ENCODE measurements at regions not wholly inside any gene's neighbourhood (a gene's known extent, or its start where the extent isn't known, plus 50 kb on each side); places are given as distances from the start of the nearest gene placed in this dataset.
A peak's percentile ranks its signal among the peaks of the same experiment; 100 is the strongest.
"Not testable (repeated sequence)": the region's sequence is repeated elsewhere in the genome, so short reads cannot be mapped to it uniquely, and the experiment has no call there.

DNA sequence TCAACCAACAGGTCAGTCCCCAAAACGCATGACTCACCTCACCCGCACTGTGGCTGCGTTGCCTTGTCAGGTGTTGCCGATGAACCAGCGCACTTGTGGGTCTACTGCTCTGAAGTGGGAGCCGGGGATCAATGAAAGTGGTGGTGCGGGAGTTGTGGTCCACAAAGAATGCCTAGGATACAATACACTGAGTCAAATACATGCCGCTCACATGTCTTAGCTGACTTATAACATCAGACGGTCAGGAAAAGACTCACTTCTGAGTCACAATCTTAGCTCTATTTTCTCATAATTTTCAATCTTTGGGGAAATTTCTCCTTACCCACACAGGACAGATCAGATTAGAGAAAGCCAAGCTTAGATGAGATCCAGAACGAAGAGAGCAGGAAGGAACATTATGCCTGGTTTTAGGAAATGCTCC, 107.1 kb upstream of the STK17B start:
- peak; percentile 39 to 67 for DNase-seq (ENCODE audit: low read depth in 2 of 2)

DNA sequence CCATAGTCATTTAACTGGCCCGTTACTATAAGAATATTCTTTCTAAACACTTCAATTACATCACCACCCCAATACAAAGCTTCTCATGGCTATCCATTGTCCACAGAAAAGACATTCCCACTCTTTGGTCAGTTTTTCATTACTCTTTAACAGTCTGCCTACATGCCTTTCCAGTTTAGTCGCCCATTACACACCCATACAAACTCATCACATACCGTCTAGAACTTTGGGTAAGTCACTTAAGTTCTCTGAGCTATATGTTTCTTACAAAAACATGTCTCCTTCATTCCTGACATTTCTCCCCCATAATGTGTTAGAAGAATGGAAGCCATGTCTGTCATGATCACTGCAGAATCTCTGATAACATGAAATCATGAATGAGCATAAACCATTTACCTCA, 108.2 kb upstream of the STK17B start:
- no peak for DNase-seq (ENCODE audit: low read depth in 2 of 2)

DNA sequence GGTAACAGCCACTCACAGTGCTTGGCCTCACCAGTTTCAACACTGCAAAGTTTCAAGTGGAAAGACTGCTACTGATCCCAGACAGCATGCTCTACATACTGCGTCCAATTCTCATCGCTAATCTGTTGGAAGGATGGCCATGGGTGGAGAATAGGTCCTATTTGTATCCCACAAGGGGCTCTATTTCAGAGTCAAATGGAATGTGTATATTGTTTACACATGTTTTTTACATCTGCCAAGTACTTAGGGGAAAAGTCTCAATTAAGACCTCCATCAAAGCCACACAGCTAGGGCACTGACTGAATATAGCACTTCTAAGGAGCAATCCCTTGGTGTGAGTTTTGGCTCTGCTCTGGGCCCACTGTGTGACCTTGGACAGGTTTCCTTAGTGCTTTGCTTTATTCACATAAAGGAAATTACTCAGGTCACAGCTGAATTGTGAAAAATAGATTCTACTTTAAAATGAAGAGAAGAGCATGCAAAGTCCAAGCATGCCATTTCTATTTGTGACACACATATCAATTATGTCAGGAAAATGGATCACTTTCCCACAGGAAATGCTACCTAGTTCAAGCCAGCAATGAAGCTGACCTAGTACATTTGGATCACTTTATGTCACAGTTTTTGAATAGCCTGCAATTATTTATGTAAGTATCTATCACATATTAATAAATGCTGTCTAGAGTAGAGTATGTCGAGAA, 112.9 kb upstream of the STK17B start:
- no peak for DNase-seq (ENCODE audit: low read depth in 2 of 2)

DNA sequence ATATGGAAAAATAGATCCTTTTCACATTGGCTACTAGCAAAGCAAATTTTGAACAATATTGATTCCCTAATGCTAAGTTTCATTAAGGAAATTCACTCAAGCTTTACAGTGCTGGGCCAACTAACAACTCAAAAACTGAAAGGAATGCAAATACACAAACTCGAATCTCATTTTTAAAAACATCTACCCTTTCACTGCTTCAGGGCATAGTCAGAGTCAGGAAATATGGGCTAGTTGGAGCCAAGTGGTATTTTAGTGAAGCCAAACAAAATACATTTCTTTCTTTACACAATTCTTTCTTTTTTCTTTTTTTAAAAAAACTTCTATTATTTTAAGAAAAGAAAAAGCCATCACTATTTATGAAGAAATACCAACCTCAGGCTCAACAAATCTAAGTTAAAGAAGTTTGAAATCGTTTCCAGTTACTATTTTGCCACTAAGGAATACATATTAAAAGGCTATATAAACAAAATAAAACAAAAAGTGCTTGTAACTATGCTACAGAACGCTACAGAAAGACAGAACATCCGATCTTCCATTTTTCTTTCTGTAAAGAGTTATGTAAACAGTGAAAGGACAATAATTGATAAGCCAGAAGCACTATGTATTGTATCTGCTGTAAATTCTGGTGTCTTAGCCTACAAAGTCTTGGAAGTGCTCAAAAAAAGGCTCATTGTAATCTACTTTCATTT, 113.6 kb upstream of the STK17B start:
- DNase-seq (ENCODE audit: low read depth in 2 of 2): no peak

DNA sequence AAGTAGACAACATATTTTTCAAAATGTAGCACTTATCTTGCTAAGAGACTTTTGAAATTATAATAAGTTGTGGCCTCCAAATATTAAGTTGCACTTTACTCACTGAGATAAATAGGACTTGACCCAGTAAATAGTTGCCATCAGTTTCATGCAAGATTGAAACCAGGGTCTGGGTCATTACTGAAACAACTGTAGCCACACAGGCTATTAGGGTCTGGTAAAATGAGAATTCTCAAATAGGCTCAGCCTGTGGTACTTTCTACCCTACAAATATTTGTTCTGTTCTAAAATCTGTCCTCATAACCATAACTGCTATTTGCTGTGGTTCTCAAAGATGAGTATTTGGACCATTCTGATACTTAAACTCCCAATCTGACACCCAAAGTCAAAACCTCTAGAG, 115.4 kb upstream of the STK17B start:
- no peak for DNase-seq (ENCODE audit: low read depth in 2 of 2)

DNA sequence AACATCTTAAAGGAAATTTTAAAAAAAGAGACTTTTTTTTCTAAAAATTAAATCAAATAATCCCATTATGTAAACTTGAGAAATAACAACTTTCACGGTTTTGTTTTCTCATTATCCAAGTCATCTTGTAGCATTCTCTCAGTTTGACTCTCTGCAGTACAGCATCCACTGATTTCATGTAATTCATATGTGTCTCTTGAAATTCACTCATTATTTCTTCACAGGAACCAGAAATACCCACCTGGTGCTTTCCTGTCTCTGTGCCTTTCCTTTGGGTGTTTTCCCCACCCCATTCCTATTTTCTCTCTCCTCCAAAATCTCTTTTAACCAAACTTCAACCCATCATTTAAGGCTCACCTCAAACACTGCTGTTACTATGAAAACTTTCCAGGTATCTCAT, 116.1 kb upstream of the STK17B start:
- DNase-seq (ENCODE audit: low read depth in 2 of 2): no peak

DNA sequence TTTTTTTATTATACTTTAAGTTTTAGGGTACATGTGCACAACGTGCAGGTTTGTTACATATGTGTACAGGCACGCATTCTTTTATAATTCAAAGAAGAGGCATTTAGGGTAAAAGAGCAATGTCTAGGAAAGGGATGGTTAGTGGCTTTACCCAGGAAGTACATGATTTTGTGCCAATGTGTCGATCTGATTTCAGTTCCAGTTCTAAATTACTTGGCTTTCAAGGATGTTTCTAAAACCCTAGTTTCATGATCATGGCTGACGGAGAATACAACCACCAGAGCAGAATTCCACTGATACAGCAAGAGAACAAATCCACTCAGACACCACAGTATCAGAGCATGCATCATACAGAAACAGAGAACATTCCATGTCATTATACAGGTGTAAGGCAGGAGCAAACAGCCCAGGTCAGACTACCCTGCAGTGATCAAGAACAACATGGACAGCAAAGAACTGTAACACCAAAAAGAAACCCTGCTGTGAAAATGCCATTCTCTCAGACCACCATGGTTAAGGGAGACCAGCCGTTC, 116.7 kb upstream of the STK17B start:
- DNase-seq (ENCODE audit: low read depth in 2 of 2): no peak

DNA sequence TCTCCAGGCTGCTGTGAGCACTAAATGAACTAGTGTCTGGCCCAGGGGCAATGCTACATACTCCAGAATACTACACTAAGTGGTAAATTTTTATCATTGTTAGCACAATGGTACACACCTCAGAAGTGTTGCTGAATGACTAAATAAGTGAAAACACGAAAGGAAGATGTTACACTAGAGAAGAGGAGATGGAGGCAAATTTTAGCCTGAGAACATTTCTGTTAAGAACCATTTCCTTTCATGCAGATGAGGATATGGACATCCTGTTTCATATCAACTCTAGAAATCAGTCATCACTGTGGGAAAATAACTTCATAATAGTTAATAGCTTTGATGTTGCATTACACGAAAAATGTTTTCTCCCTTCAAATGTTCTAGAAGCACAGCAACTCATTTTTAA, 117.6 kb upstream of the STK17B start:
- DNase-seq (ENCODE audit: low read depth in 2 of 2): no peak

DNA sequence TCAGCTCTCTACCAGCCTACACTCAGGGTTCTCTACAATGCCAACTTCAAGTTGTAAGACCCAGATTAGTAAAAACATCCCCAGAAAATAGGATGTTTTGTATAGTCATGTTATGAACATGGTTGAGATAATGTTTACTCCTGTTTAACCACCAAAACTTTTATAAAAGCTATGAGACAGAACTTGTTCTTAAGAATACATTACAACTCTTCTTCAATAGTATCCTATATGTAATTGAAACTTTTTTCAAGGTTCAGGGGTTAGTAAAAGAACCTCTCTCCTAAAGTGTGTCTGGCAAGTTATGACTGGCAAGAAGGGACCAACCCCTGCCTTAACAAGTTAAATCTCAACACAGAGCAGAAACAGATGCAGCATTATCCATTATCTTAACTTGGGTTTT, 118.8 kb upstream of the STK17B start:
- DNase-seq (ENCODE audit: low read depth in 2 of 2): no peak

DNA sequence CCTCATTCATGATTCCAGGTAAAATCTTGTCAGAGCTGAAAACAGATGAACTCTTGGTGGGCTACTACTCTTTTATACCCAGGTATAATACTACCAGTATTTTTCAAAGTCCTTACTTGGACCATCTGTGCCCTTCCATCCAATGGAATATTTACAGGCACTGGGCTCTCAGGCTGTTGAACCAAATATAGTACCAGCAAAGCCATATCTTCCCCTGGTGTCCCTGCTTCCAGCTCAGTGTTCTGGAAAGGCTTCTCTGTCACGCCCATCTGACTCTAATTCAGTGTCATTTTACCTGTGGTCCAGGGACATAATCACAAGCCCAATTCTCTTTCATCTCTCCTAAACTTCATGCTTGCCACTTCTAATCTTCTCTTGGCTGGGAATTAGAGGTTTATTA, 119.2 kb upstream of the STK17B start:
- DNase-seq (ENCODE audit: low read depth in 2 of 2): no peak

DNA sequence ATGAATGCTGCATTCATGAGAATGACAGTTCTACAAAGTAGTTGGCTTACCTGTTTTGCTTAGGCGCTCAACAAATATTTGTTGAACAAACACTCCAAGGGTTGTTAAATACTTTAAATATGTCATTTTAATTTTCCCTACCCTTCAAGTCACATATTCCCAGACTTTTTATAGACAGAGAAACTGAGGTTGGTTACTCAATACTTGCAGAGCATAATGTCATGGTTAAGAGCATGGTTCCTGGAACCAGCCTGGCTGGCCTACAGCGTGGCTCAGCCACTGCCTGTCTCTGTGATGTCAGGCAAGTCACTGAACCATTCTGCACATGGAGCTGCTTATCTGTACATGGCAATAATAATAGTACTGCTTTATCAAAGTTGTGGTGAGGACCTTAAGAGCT, 120.0 kb upstream of the STK17B start:
- DNase-seq (ENCODE audit: low read depth in 2 of 2): no peak

DNA sequence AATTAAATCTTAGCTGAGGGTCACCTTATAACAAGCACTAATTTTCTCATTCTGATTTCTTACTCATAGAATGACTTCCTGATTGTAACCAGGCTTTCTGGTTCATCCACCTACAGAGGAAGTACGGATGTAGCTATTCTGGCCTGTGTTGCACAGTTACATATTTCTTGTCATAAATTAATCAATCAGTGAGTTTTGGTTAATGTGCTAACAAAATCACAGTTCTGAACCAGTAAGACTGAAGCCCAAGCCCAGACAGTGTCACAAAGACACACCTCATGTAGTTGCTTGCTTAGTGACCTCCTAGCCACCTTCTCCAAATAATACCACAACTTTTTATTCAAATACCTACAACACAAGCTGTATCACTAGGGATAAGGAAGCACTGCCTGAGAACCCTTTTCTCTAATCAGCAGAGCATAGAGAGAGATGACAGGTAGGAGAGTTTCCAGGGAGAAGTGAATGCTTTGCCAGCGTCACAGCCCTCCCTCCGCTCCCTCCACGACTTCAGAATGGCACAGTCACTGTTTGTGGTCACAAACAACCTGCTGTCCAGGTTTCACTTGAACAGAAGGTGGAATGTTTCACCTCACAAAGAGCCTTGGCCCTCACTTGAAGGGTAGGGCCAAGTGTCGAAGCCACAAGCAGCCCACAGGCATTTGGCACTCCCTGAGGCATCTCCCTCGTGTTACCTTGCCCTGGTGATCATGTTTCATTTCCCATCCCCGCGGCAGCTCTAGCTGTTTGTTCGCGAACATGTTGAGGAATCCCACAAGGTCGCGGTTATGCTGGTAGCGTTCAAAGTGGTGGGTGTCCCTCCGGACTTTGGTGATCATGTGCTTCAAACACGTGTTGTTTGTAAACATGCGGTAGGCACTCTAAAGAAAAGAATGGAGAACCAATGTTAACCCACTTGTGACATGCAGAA, 120.8 kb upstream of the STK17B start:
- no peak for DNase-seq (ENCODE audit: low read depth in 2 of 2)

DNA sequence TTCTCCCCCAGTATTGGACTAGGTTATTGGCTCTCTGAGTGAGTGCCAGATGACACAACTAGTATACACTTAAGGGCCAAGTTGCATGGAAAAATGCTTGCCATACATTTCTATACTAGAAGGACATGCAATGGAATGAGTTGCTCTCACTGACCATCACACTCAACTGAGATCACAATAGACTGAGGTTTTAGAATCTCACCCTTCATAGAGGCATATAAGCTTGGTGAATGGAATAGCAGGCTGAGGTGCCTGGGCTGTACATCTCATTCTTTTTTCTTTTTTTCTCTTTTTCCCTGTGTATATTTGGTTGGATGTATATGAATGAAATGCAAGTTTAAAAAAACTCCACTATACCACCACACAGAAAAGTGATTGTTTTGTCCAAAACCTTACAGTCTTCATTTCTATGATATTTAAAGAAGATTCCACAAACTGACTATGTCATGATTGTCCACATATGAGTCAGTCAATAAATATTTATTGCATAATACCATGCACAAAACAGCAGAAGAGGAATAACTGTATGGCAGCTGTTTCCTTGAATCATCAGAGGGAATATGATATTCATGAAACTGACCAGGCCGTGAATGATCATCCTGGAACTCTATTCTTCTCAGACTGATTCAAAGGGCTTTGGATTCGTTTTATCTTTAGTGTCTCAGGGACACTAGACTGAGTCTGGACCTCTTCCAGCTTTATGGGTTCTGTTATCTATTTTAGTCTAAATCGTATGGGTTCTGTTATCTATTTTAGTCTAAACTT, 122.6 kb upstream of the STK17B start:
- DNase-seq (ENCODE audit: low read depth in 2 of 2): no peak

DNA sequence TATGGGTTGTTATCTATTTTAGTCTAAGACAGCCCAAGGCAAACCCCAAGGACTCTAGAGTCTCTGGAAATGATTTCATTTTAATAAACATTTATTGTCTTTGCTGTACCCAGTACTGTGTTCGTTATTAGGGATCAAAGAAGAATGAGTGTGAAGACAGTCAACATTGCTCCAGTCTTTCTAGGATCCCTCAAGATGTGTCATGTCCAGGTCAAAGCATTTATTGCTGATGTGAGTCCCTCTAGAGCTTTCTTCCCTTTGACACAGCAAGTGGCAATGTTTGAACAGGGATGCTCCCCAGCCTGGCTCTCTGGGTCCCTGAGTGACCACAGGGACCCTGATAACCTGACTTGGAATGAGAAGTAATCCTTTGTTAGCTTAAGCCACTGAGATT, 123.1 kb upstream of the STK17B start:
- no peak for DNase-seq (ENCODE audit: low read depth in 2 of 2)

DNA sequence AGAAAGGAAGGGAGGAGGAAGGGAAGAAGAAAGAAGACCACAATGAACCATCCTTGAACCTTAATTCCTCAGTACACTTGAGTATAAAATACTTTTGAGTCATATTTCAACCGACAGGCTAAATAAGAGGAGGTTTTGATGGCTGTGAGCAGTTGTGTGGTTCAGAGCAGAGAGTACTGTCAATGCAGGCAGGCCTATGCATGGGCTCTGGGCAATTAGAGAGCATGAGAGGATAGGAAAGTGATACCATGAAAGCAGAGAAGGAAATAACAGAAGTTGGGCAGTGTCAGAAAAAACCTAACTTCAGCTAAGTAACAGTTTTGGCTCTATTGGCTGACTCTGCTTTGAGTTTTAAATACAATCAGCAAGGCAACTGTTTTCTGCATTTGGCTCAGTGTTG, 123.6 kb upstream of the STK17B start:
- no peak for DNase-seq (ENCODE audit: low read depth in 2 of 2)

DNA sequence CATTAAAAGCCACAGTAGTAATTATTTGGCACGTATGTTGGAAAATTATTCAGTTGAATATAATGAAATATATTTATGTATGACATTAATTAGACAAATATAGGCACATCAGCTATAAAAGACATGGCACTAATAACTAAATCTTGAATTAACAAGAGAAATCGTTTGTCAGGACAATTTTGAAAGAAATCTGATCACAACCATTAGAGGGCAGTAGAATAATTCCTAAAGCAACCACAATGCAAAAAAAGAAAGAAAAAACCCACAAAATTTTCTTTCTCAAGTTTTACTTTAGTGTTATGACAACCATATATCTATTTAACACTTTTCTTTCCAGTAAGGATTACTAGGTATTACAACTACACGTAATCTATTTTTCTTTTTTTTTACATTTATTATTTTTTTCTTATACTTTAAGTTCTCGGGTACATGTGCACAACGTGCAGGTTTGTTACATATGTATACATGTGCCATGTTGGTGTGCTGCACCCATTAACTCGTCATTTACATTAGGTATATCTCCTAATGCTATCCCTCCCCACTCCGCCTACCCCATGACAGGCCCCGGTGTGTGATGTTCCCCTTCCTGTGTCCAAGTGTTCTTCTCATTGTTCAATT, 126.8 kb upstream of the STK17B start:
- not testable (repeated sequence) for DNase-seq (ENCODE audit: low read depth in 2 of 2)

DNA sequence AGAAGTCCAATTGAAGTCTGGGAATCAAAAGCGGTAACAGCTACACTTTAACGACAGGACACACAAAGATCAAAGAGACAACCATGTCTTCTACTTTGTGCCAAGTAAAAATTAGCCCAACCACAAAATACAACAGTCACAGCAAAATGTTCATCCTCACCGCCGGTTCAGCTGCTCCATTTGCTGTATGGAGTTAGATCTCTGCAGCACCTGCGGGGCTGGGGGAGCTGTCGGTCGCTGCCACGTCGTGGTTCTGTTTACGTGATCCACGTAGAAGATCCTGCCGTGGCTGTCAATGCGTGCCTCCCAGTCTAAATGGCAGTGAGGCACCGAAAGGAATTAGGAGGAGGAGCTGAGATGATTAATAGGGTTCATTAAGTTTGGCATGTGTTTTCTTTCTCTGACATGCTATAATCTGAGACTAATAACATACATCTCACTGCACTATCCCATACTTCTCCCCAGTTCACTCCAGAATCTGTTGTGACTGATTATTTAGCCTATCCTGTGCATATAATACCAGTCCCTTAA, 136.5 kb upstream of the STK17B start:
- no peak for DNase-seq (ENCODE audit: low read depth in 2 of 2)

DNA sequence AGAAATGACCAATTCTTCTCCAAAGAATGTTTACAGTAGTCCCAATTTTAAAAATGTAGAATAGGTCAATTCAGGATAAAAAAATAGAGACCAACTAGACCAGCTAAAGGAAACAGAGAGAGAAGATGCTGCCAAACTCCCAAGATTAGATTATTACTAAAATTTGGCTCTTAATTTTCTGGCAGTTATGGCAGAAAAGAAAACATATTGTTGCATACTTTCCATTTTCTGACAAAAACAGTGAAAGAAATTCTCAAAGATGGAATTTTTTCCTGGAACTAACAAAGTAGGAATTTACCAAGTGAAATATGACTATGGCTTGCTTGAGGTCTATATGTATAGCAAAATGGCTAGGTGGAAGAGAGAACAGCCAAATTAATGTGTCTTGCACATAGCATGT, 138.3 kb upstream of the STK17B start:
- no peak for DNase-seq (ENCODE audit: low read depth in 2 of 2)

DNA sequence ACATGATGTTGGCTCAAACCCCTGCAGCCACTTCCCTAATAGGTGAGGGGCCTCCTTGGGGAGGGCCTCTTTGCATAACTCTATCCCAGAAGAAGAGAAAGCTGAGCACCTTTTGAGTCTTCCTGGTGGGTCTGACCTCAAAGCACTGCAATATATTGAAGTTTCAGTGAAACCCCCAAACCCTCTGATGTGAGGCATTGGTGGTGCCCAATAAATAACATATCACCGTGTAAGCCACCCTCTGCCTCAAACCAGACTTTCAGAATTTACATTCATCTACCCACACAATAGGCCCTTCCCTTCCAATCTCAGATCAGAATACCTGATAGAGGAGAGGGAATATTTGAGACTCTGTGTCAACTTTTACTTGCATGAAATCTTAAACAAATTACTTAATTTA, 142.8 kb upstream of the STK17B start:
- no peak for DNase-seq (ENCODE audit: low read depth in 2 of 2)

DNA sequence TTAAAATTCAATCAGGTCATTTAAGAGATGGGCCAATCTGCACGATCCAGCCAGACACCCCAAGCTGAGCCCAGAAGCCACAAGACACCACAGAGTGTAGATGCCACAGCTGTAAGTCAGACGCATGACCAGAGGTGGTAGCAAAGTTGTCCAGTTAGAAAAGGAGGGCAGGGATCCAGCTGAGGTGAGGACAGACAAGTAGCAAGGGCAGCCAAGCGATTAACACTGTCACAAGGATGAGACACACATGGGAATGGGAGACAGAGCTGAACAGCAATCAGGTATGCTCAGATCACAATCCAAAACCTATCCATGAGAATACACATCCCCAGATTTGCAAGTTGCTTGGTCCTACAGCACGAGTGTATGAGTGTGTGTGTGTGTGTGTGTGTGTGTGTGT, 143.4 kb upstream of the STK17B start:
- no peak for DNase-seq (ENCODE audit: low read depth in 2 of 2)
